ENCODE measurements at regions not wholly inside any gene's neighbourhood (a gene's known extent, or its start where the extent isn't known, plus 50 kb on each side); places are given as distances from the start of the nearest gene placed in this dataset.

GRCh38 chr16:66196770-66197169, 169.7 kb upstream of the CDH5 start:
- H3K4ac ChIP-seq (replicated peaks; ENCODE audit: insufficient read length, low read depth, low read length) = no peak overlapping the region
- no peak overlapping the region for H2AFZ ChIP-seq (ENCODE audit: low read length)
- FAIRE-seq (no peak), DNase-seq (ENCODE audit: low read depth in 1 of 2, low spot score in 2 of 2) (peak in 1 of 2 experiments; percentile 3)
- no peaks in the 10 kb centered on the region; a peak in 2 of 7 replicates for H3K27me3 ChIP-seq (replicated peaks in 1 of 4; ENCODE audit: control insufficient read depth in 3 of 4, extremely low read depth in 1 of 4, insufficient read depth in 3 of 4, low read length in 3 of 4)
- H3K79me2 ChIP-seq (ENCODE audit: control insufficient read depth in 1 of 2, insufficient read depth in 2 of 2, low read length in 2 of 2) = no peaks in the 10 kb centered on the region
- no peaks in the 10 kb centered on the region; the same call in 1 of the 2 replicates for H3K23me2 ChIP-seq (ENCODE audit: low read depth, low read length)
- no peaks in the 10 kb centered on the region for H3K36me3 ChIP-seq (ENCODE audit: control insufficient read depth in 2 of 4, insufficient read depth in 4 of 4, low read length in 3 of 4)
- no peak overlapping the region for H3K14ac ChIP-seq (ENCODE audit: insufficient read length)
- H3K4me3 ChIP-seq (ENCODE audit: extremely low read depth in 1 of 4, insufficient read depth in 2 of 4, low read depth in 3 of 4, low read length in 4 of 4) = no peak overlapping the region
- ChIA-PET POLR2A (ENCODE audit: partially characterized antibody) (no interaction called here), CTCF (ENCODE audit: partially characterized antibody) (no interaction called here)
- no peaks in the 10 kb centered on the region for H4K20me1 ChIP-seq (replicated peaks in 1 of 2; ENCODE audit: control insufficient read depth in 1 of 2, insufficient read depth in 2 of 2, low read length in 2 of 2)
- no peak overlapping the region for H4K8ac ChIP-seq (ENCODE audit: extremely low read depth, insufficient read depth, low read length)
- no peak overlapping the region for H3K4me2 ChIP-seq (ENCODE audit: insufficient read depth in 1 of 2, low read depth in 2 of 2, low read length in 2 of 2)
- H3K27ac ChIP-seq (ENCODE audit: low read depth, low read length) = no peak overlapping the region
- H4K5ac ChIP-seq (ENCODE audit: insufficient read length, low read depth, low read length) = no peak overlapping the region
- WGBS, 2 experiments (ENCODE audit: extremely low coverage in 1 of 2, insufficient coverage in 1 of 2, insufficient read length in 1 of 2, insufficient replicate concordance in 2 of 2, low coverage in 1 of 2, low lambda C conversion rate in 2 of 2, missing lambda C conversion rate in 1 of 2) = 95% methylated on average over 3 of the region's 3 CpGs; no CpG with 5 or more reads in 1 of the 2 experiments
- H2AK5ac ChIP-seq (ENCODE audit: low read depth, low read length) = no peak overlapping the region
- no peak overlapping the region for H3K9ac ChIP-seq (replicated peaks in 1 of 4; ENCODE audit: extremely low read depth in 1 of 4, low read depth in 3 of 4, low read length in 3 of 4)
- H3K56ac ChIP-seq (replicated peaks; ENCODE audit: insufficient read length, low read depth, low read length) = no peak overlapping the region
- H2BK15ac ChIP-seq (ENCODE audit: low read length) = no peak overlapping the region
- no peak overlapping the region for H4K91ac ChIP-seq (replicated peaks; ENCODE audit: insufficient read length, low read length)
- H2BK12ac ChIP-seq (ENCODE audit: low read depth, low read length) = no peak overlapping the region
- no peak overlapping the region for H3K18ac ChIP-seq (ENCODE audit: extremely low read depth, low read length)
- no peak overlapping the region for H2BK20ac ChIP-seq (ENCODE audit: low read length)
- H3K4me1 ChIP-seq (replicated peaks in 1 of 4; ENCODE audit: control insufficient read depth in 3 of 4, insufficient read depth in 4 of 4, low read length in 3 of 4) = no peaks in the 10 kb centered on the region
- H3K79me1 ChIP-seq (ENCODE audit: low read depth, low read length) = no peaks in the 10 kb centered on the region
- H3K9me3 ChIP-seq (ENCODE audit: insufficient read depth in 2 of 2, low read depth in 1 of 2, low read length in 1 of 2) = no peaks in the 10 kb centered on the region
- no peak overlapping the region for H3K23ac ChIP-seq (ENCODE audit: insufficient read length)
- no peak overlapping the region for H2BK5ac ChIP-seq (ENCODE audit: low read depth, low read length)
- H2BK120ac ChIP-seq (replicated peaks; ENCODE audit: low read depth, low read length) = no peak overlapping the region
- no peak for TF ChIP-seq CHD7 (IDR thresholded peaks at IDR 0.05; ENCODE audit: insufficient replicate concordance, low read length)

Measured in H1 (cell line).